OCI-LY3 (cell line): ENCODE measurements at regions not wholly inside any gene's neighbourhood (a gene's known extent, or its start where the extent isn't known, plus 50 kb on each side); places are given as distances from the start of the nearest gene placed in this dataset.

Source experiments
- H2AFZ ChIP-seq: fragments of 200-600, 300-600 bp; shearing (Covaris generic); 2 replicates; pipeline ENCODE4 v1.6.0; 2014; ENCODE audit warnings: antibody characterized with exemption, low read depth, low read length
- H3K27ac ChIP-seq: fragments of 200-600, 300-600 bp; sonication (generic); 2 replicates; pipeline ENCODE4 v1.5.1; 2014; ENCODE audit warnings: mild to moderate bottlenecking, low read length, moderate library complexity, mixed read lengths
- H3K27me3 ChIP-seq: fragments of 200-600, 300-600 bp; sonication (generic); 2 replicates; pipeline ENCODE4 v1.6.1; 2014; ENCODE audit warnings: low read depth, low read length, mixed read lengths
- H3K36me3 ChIP-seq: fragments of 200-600, 300-600 bp; sonication (generic); replicated peaks from 2 replicates; pipeline ENCODE3; 2014; ENCODE audit warnings: low read depth, low read length, mixed read lengths
- H3K4me1 ChIP-seq: fragments of 300-600, 200-600 bp; sonication (generic); 2 replicates; pipeline ENCODE4 v1.6.1; 2014; ENCODE audit warnings: low read length, mixed read lengths
- H3K4me2 ChIP-seq: fragments of 200-600, 300-600 bp; sonication (generic); 2 replicates; pipeline ENCODE4 v1.6.1; 2014; ENCODE audit warnings: low read length, mixed read lengths
- H3K4me3 ChIP-seq: fragments of 300-600, 200-600 bp; sonication (generic); 2 replicates; pipeline ENCODE4 v1.5.1; 2014; ENCODE audit warnings: antibody characterized with exemption, mild to moderate bottlenecking, low read length, moderate library complexity
- H3K79me2 ChIP-seq: fragments of 300-600, 200-600 bp; shearing (Covaris generic); 2 replicates; pipeline ENCODE4 v1.6.1; 2014; ENCODE audit warnings: mild to moderate bottlenecking, low read length, mixed read lengths
- H3K9ac ChIP-seq: fragments of 300-600, 200-600 bp; shearing (Covaris generic); 2 replicates; pipeline ENCODE4 v1.6.0; 2014; ENCODE audit warnings: mild to moderate bottlenecking, low read length, moderate library complexity
- H3K9me3 ChIP-seq: fragments of 200-600, 300-600 bp; shearing (Covaris generic); 2 replicates; pipeline ENCODE4 v1.6.1; 2014; ENCODE audit warnings: low read length, mixed read lengths; ENCODE audit not compliant: insufficient read depth
- H4K20me1 ChIP-seq: fragments of 200-600, 300-600 bp; sonication (generic); 2 replicates; pipeline ENCODE4 v1.6.1; 2016; ENCODE audit warnings: low read length, mixed read lengths; ENCODE audit not compliant: insufficient read depth
- EZH2phosphoT487 ChIP-seq: fragments of 200-600 bp; shearing (Covaris generic); IDR thresholded peaks from 2 replicates; pipeline ENCODE4 v1.6.1; 2018; ENCODE audit warnings: antibody characterized with exemption, mixed run types, low read depth
- TF ChIP-seq, protein P1 (sequence below): fragments of 200-600, 300-600 bp; sonication (generic); IDR thresholded peaks from 2 replicates; pipeline ENCODE4 v1.5.1; 2014; ENCODE audit warnings: antibody characterized with exemption, low read length, low read depth

DNA sequence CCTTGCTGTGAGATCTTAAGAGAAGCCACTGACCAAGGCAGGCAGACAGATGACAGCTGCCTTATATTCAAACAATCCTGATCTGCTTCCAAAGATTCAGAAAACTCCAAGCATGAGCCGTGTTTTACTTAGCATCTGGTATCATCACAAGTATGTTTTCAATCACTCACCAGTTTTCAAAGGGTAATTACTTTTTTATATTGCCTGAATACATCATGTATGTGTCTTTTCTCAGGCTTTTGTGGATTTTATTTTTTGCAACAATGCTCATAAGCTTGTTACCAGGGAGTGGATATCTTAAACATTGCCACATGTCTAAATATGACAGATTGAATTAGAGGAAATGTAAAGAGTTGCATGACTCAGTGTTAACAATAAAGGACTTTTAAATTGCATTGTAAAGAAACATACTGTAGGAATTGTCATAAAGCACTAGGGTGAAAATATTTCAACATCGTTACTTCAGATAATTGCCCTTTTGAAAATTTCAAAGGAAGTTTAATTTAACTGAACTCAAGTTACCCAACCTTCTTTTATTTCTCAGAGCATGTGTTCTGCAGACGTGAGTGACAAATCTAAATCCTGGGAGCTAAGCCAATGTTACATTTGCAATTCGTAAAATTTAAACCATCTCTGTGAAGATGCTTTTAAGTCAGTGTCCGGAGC, 326.1 kb downstream of the PLK2 start:
- Histone ChIP-seq H3K9me3 (no peaks in the 10 kb centered on the region), H3K36me3 (no peaks in the 10 kb centered on the region), H3K27me3 (no peaks in the 10 kb centered on the region), H3K79me2 (no peaks in the 10 kb centered on the region), H3K4me1 (no peaks in the 10 kb centered on the region), H3K9ac (no peak overlapping the region), H3K27ac (no peak overlapping the region), H3K4me3 (no peak overlapping the region), H4K20me1 (no peaks in the 10 kb centered on the region), H3K4me2 (no peak overlapping the region), H2AFZ (no peak overlapping the region)
- no peak for TF ChIP-seq EZH2phosphoT487
- TF ChIP-seq, protein P1, sequence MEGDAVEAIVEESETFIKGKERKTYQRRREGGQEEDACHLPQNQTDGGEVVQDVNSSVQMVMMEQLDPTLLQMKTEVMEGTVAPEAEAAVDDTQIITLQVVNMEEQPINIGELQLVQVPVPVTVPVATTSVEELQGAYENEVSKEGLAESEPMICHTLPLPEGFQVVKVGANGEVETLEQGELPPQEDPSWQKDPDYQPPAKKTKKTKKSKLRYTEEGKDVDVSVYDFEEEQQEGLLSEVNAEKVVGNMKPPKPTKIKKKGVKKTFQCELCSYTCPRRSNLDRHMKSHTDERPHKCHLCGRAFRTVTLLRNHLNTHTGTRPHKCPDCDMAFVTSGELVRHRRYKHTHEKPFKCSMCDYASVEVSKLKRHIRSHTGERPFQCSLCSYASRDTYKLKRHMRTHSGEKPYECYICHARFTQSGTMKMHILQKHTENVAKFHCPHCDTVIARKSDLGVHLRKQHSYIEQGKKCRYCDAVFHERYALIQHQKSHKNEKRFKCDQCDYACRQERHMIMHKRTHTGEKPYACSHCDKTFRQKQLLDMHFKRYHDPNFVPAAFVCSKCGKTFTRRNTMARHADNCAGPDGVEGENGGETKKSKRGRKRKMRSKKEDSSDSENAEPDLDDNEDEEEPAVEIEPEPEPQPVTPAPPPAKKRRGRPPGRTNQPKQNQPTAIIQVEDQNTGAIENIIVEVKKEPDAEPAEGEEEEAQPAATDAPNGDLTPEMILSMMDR = no peak

- no peak overlapping the region for H3K27ac ChIP-seq
- no peak overlapping the region for H2AFZ ChIP-seq
- no peak overlapping the region for H3K9ac ChIP-seq
- no peaks in the 10 kb centered on the region for H3K9me3 ChIP-seq
- no peaks in the 10 kb centered on the region for H3K79me2 ChIP-seq
- no peak overlapping the region for H3K4me2 ChIP-seq
- H3K4me1 ChIP-seq = no peaks in the 10 kb centered on the region
- H3K27me3 ChIP-seq = no peaks in the 10 kb centered on the region
- H3K4me3 ChIP-seq = no peak overlapping the region
- H4K20me1 ChIP-seq = no peaks in the 10 kb centered on the region
- H3K36me3 ChIP-seq = no peaks in the 10 kb centered on the region
- TF ChIP-seq, protein P1 = no peak
- TF ChIP-seq EZH2phosphoT487 = no peak
Observed at GRCh38 chr5:58133216-58133615, 326.7 kb downstream of the PLK2 start.

GRCh38 chr5:58127255-58128220, 332.3 kb downstream of the PLK2 start:
- H3K27ac ChIP-seq = no peak overlapping the region

More at GRCh38 chr5:58127255-58128220, 332.3 kb downstream of the PLK2 start:
- Histone ChIP-seq H4K20me1 (no peaks in the 10 kb centered on the region), H3K79me2 (no peaks in the 10 kb centered on the region), H3K9me3 (no peaks in the 10 kb centered on the region), H3K4me2 (no peak overlapping the region), H3K9ac (no peak overlapping the region), H3K4me1 (no peaks in the 10 kb centered on the region), H3K36me3 (no peaks in the 10 kb centered on the region), H3K4me3 (no peak overlapping the region), H2AFZ (no peak overlapping the region), H3K27me3 (no peaks in the 10 kb centered on the region)
- TF ChIP-seq, protein P1 = no peak
- no peak for TF ChIP-seq EZH2phosphoT487
